Progenitor cell of endocrine pancreas (in vitro differentiated cells): ENCODE measurements at regions not wholly inside any gene's neighbourhood (a gene's known extent, or its start where the extent isn't known, plus 50 kb on each side); places are given as distances from the start of the nearest gene placed in this dataset.

Experiments used
- DNase-seq: peaks from one replicate; pipeline ENCODE4 v3.0.0; 2021; ENCODE audit warnings: low spot score; ENCODE audit not compliant: unreplicated experiment
- H3K27ac Mint-ChIP-seq: 2 replicates; pipeline ENCODE4 v1.8.0; 2021; ENCODE audit warnings: mild to moderate bottlenecking, moderate library complexity, mixed read lengths
- H3K27me3 Mint-ChIP-seq: 2 replicates; pipeline ENCODE4 v1.8.0; 2021; ENCODE audit warnings: mixed read lengths
- H3K36me3 Mint-ChIP-seq: 2 replicates; pipeline ENCODE4 v1.8.0; 2022; ENCODE audit warnings: mixed read lengths; ENCODE audit not compliant: insufficient read depth
- H3K4me1 Mint-ChIP-seq: 2 replicates; pipeline ENCODE4 v1.8.0; 2021; ENCODE audit warnings: low read depth, mixed read lengths
- H3K4me3 Mint-ChIP-seq: 2 replicates; pipeline ENCODE4 v1.8.0; 2021; ENCODE audit warnings: low read depth, mild to moderate bottlenecking, moderate library complexity, mixed read lengths
- H3K9me3 Mint-ChIP-seq: 2 replicates; pipeline ENCODE4 v1.8.0; 2021; ENCODE audit warnings: low read depth, mixed read lengths
- CTCF ChIP-seq: fragments of 200-600 bp; sonication (generic); IDR thresholded peaks from one replicate; pipeline ENCODE4 v1.5.0; 2021; ENCODE audit warnings: antibody characterized with exemption, mild to moderate bottlenecking; ENCODE audit not compliant: unreplicated experiment

DNA sequence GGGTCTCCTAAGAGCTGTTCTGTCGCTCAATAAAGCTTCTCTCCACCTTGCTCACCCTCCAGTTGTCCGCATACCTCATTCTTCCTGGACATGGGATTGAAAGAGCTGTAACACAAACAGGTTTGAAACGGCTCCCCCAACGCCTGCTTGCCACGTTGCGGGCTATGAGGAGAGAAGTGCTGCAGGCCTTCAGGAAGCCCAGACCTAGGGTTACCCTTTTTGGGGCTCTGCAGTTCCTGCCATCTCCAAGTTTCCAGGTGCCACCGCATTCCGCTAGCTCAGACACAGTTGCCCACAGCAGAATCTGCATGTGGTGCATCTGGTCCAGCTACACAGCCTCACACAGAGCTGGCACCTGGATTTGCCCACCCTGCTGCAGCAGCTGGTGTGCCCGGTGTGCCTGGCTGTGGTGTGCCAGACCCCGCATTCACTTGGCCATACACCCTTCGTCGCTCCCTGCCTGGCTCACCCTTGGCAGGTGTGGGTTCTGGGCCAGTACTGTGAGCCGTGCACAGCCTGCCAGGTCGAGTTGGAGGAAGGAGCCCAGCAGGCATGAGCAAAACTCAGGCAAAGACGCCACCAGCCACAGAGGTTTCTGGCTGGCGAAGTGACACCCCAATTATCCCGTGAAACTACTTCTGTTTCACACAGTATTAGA, 253.2 kb upstream of the SEMA3A start:
- no peak for TF ChIP-seq CTCF
- no peak for DNase-seq
- Mint-ChIP-seq H3K4me3 (no peak overlapping the region), H3K4me1 (no peaks in the 10 kb centered on the region), H3K9me3 (peaks cover 10% of the 10 kb centered on the region), H3K27me3 (no peaks in the 10 kb centered on the region), H3K36me3 (no peaks in the 10 kb centered on the region), H3K27ac (no peak overlapping the region)

GRCh38 chr7:84446991-84447480, 252.4 kb upstream of the SEMA3A start:
- H3K4me3 Mint-ChIP-seq: no peak overlapping the region
- peaks cover 10% of the 10 kb centered on the region for H3K9me3 Mint-ChIP-seq
- H3K27me3 Mint-ChIP-seq: no peaks in the 10 kb centered on the region
- no peak overlapping the region for H3K27ac Mint-ChIP-seq
- no peaks in the 10 kb centered on the region for H3K36me3 Mint-ChIP-seq
- DNase-seq: no peak
- TF ChIP-seq CTCF: no peak
- no peaks in the 10 kb centered on the region for H3K4me1 Mint-ChIP-seq

DNA sequence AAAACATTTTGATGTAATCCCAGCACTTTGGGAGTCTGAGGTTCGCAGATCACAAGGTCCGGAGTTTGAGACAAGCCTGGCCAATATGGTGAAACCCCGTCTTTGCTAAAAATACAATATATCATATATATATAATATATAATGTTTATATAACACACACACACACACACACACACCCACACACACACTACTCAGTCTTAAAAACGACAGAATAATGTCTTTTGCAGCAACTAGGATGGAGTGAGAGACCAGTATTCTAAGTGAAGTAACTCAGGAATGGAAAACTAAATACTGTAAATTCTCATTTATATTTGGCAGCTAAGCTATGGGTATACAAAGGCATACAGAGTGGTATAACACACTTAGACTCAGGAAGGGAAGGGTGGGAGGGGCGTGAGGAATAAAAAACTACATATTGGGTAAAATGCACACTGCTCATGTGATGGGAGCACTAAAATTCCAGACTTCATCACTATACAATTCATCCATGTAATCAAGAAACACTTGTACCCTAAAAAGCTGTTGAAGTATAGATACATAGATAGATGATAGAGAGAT, 231.2 kb upstream of the SEMA3A start:
- H3K36me3 Mint-ChIP-seq: no peaks in the 10 kb centered on the region
- DNase-seq: no peak
- no peaks in the 10 kb centered on the region for H3K27me3 Mint-ChIP-seq
- no peak for TF ChIP-seq CTCF
- no peak overlapping the region for H3K4me3 Mint-ChIP-seq
- peaks cover 13% of the 10 kb centered on the region for H3K9me3 Mint-ChIP-seq
- no peak overlapping the region for H3K27ac Mint-ChIP-seq
- H3K4me1 Mint-ChIP-seq: no peaks in the 10 kb centered on the region

GRCh38 chr7:84422790-84423189, 228.2 kb upstream of the SEMA3A start:
- Mint-ChIP-seq H3K36me3 (no peaks in the 10 kb centered on the region), H3K4me3 (no peak overlapping the region), H3K27ac (no peak overlapping the region), H3K4me1 (no peaks in the 10 kb centered on the region), H3K9me3 (peaks cover 23% of the 10 kb centered on the region), H3K27me3 (no peaks in the 10 kb centered on the region)
- no peak for DNase-seq
- no peak for TF ChIP-seq CTCF

DNA sequence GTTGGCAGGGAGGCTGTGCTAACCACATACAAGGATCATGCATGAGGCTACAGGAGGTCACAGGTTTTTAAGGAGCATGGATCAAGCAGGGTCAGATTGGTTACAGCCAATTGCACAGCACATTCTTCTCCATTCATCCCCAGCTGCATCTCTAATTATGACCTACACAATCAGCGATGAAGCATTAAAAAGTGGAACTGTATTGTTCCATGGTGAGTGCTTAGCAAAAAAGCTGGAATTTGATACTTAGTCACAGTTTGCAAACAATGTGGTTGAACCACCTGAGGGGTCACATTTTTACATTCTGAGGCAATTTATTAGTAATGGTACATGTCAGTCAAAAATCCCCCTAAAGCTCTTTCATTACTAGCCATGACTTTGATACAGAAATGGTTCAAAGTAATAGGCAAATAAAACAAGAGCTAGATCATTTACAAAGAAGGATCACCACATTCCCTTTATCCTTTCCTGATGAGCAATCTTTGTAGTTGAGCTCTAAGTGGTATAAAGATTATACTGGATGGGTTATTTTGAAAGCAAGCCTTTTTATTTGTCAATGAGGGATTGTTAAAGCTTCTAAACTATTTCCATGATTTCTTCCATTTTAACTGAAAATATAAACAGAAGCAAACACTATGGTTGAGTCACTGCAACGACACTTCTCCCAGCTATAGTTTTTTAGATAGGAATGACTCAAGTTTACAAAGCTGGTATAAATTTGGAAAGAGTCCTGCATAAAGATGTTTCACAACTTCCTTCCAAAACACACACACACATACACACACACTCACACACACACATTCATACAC, 217.8 kb upstream of the SEMA3A start:
- Mint-ChIP-seq H3K36me3 (no peaks in the 10 kb centered on the region), H3K27ac (no peak overlapping the region), H3K4me3 (no peak overlapping the region), H3K4me1 (peaks cover 9% of the 10 kb centered on the region), H3K27me3 (no peaks in the 10 kb centered on the region), H3K9me3 (peaks cover 5% of the 10 kb centered on the region)
- DNase-seq: no peak
- TF ChIP-seq CTCF: no peak
